ENCODE measurements at regions not wholly inside any gene's neighbourhood (a gene's known extent, or its start where the extent isn't known, plus 50 kb on each side); places are given as distances from the start of the nearest gene placed in this dataset.
"Not testable (repeated sequence)": the region's sequence is repeated elsewhere in the genome, so short reads cannot be mapped to it uniquely, and the experiment has no call there.

DNA sequence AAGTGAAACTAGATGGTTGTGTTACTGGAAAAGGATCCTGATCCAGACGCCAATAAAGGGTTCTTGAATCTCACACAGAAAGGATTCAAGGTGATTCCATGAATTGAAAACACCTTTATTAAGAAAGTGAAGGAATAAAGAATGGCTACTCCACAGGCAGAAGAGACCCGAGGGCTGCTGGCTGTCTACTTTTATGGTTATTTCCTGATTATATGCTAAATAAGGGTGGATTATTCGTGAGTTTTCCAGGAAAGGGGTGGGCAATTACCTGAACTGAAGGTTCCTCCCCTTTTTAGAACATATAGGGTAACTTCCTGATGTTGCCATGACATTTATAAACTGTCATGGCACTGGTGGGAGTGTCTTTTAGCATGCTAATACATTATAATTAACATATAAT lies 50.9 kb upstream of the WARS2 start:
- peaks cover 2% of the 10 kb centered on the region for H3K9me3 ChIP-seq (ENCODE audit: control insufficient read depth, low read length)
- H3K27me3 ChIP-seq (replicated peaks; ENCODE audit: control insufficient read depth, insufficient read depth, low read length): no peaks in the 10 kb centered on the region
- H3K36me3 ChIP-seq (ENCODE audit: control insufficient read depth, insufficient read depth, low read length, severe bottlenecking): no peaks in the 10 kb centered on the region
- no peak for DNase-seq (ENCODE audit: low read depth)
- H3K4me1 ChIP-seq (ENCODE audit: control insufficient read depth, insufficient read depth, low read length): peaks cover 6% of the 10 kb centered on the region
- no peak overlapping the region for H3K9ac ChIP-seq (ENCODE audit: low read length)
- no peak overlapping the region for H3K4me3 ChIP-seq (ENCODE audit: low read length)

DNA sequence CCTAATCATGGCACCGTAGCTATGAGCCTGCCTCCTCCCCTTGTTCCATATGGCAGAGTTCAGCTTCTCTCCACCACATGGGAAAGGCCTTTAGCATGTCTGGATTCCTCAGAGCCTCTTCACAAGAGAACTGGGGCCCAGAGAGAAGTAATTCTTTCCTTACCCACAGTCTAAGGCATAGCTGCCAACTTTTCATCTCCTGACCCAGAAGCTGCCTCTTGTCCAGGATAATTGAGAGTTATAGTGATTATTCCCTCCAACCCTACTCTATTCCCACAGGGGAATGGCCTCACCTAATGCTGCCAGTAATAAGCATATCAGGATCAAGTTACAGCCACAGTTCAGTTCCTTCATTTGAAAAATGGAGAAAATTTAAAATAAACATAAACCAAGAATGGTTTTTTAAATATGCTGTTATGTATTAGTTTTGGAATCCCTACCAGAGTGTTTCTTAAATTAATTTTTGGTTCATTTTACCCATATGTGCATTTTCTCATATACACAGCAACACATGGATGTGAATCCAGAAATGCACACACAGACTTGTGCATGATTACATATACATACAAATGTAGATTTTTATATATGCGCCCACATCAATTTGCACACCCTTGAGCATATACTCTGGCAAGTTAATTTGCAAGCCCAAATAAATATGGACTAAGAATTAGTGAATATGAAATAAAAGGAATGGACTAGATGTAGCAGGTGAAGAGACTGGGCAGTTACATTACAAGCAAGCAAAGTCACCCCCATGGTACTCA lies 63.9 kb upstream of the WARS2 start:
- H3K9ac ChIP-seq (ENCODE audit: low read length): no peak overlapping the region
- peaks cover 4% of the 10 kb centered on the region for H3K4me1 ChIP-seq (ENCODE audit: control insufficient read depth, insufficient read depth, low read length)
- peak; percentile 72 for DNase-seq (ENCODE audit: low read depth)
- H3K9me3 ChIP-seq (ENCODE audit: control insufficient read depth, low read length): peaks cover 6% of the 10 kb centered on the region
- H3K4me3 ChIP-seq (ENCODE audit: low read length): no peak overlapping the region
- no peaks in the 10 kb centered on the region for H3K27me3 ChIP-seq (replicated peaks; ENCODE audit: control insufficient read depth, insufficient read depth, low read length)
- no peaks in the 10 kb centered on the region for H3K36me3 ChIP-seq (ENCODE audit: control insufficient read depth, insufficient read depth, low read length, severe bottlenecking)

DNA sequence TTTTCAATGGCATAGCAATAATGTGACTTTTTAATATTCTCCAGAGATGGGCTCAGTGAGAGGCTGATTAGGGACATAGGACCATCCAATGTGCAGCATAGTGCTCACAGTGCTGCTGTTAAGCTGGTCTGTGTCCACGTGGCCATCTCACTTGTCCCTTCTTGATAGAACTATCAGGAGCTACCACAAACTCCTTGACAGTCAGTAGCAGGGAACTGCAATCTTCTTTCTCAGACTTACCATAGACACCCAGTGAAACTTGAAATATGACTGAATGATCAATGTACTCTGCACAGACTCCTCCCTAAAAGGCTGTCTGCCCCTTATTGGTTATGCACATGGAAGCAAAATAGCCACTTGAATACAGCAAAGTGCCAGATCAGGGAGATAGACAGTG lies 64.5 kb upstream of the WARS2 start:
- no peak for DNase-seq (ENCODE audit: low read depth)
- H3K9ac ChIP-seq (ENCODE audit: low read length): no peak overlapping the region

DNA sequence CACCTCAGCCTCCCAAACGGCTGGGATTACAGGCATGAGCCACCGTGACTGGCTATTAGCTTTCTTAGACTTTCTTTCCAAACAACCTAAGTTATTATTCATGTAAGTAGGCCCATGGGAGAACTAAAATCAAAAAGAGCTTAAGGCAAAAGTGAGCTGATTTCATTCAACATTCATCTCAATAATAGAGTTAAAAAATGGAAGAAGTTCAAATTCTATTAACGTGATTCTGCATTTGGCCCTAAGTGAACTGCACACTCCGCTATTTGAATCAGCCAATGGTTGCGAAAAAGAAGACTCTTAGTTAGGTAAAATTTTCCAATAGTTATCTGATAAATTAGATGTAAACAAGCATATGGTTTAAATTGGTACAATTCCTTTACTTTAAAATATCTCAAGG lies 68.6 kb upstream of the WARS2 start:
- peaks cover 16% of the 10 kb centered on the region for H3K4me1 ChIP-seq (ENCODE audit: control insufficient read depth, insufficient read depth, low read length)
- DNase-seq (ENCODE audit: low read depth): no peak
- no peaks in the 10 kb centered on the region for H3K9me3 ChIP-seq (ENCODE audit: control insufficient read depth, low read length)
- no peaks in the 10 kb centered on the region for H3K27me3 ChIP-seq (replicated peaks; ENCODE audit: control insufficient read depth, insufficient read depth, low read length)
- H3K36me3 ChIP-seq (ENCODE audit: control insufficient read depth, insufficient read depth, low read length, severe bottlenecking): no peaks in the 10 kb centered on the region
- H3K9ac ChIP-seq (ENCODE audit: low read length): no peak overlapping the region
- H3K4me3 ChIP-seq (ENCODE audit: low read length): peak overlapping the region; percentile 39

More for the DNA sequence above, 64.5 kb upstream of the WARS2 start:
- Histone ChIP-seq H3K27me3 (replicated peaks; ENCODE audit: control insufficient read depth, insufficient read depth, low read length) (no peaks in the 10 kb centered on the region), H3K36me3 (ENCODE audit: control insufficient read depth, insufficient read depth, low read length, severe bottlenecking) (no peaks in the 10 kb centered on the region), H3K9me3 (ENCODE audit: control insufficient read depth, low read length) (no peaks in the 10 kb centered on the region), H3K4me3 (ENCODE audit: low read length) (no peak overlapping the region), H3K4me1 (ENCODE audit: control insufficient read depth, insufficient read depth, low read length) (peaks cover 10% of the 10 kb centered on the region)

DNA sequence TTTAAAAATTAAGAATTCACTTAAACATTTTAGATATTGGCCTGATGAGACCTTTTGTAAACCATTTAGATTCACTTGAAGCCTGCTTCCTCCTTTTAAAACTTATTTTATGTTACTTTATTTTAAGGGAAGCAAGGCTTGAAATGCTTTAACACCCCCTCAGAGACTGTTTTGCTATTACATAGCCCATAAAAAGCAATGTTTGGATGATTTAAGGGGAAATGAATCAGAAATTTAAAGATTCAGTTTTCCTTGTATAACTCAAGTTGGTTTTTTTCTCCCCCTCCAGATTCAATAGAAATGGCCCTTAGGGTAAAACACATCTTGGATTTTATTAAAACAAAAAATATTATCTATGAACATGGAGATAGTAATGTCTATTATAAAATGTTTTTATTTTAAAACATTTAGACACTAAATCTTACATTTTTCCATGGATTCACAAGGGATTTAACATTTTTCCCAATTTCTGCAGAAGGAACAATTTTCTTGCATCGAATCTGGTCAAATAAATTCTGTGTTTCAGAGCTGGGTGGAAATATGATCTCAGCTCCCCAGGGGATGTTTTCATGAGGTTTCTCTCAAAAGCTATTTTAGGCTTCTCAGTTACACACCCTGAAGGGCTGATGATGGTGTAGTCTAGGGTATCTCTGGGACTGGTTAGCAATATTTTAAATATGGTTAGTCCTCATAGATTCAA lies 69.3 kb upstream of the WARS2 start:
- Histone ChIP-seq H3K9ac (ENCODE audit: low read length) (peak overlapping the region; percentile 6), H3K9me3 (ENCODE audit: control insufficient read depth, low read length) (no peaks in the 10 kb centered on the region), H3K36me3 (ENCODE audit: control insufficient read depth, insufficient read depth, low read length, severe bottlenecking) (no peaks in the 10 kb centered on the region), H3K4me3 (ENCODE audit: low read length) (no peak overlapping the region), H3K27me3 (replicated peaks; ENCODE audit: control insufficient read depth, insufficient read depth, low read length) (no peaks in the 10 kb centered on the region), H3K4me1 (ENCODE audit: control insufficient read depth, insufficient read depth, low read length) (peaks cover 16% of the 10 kb centered on the region)
- peak; percentile 53 for DNase-seq (ENCODE audit: low read depth)

DNA sequence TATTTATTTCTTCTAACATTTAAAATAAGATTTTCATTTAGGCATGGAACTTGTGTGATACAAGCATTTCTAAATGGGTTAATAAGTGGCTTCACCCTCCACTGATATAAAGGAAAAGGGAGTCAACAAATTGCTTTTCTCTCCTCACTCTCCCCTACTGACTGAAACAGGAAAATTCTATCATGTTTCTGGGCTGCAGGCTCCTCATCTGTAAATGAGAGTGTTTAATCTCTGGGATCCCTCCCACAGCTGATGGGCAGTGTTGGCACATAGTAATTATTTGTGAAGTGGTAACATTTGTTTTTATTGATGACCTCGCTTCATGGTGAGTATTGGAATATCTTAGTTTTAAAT lies 69.8 kb upstream of the WARS2 start:
- Histone ChIP-seq H3K36me3 (ENCODE audit: control insufficient read depth, insufficient read depth, low read length, severe bottlenecking) (no peaks in the 10 kb centered on the region), H3K4me3 (ENCODE audit: low read length) (no peak overlapping the region), H3K4me1 (ENCODE audit: control insufficient read depth, insufficient read depth, low read length) (peaks cover 16% of the 10 kb centered on the region), H3K27me3 (replicated peaks; ENCODE audit: control insufficient read depth, insufficient read depth, low read length) (no peaks in the 10 kb centered on the region), H3K9me3 (ENCODE audit: control insufficient read depth, low read length) (no peaks in the 10 kb centered on the region), H3K9ac (ENCODE audit: low read length) (peak overlapping the region; percentile 6)
- DNase-seq (ENCODE audit: low read depth): no peak

DNA sequence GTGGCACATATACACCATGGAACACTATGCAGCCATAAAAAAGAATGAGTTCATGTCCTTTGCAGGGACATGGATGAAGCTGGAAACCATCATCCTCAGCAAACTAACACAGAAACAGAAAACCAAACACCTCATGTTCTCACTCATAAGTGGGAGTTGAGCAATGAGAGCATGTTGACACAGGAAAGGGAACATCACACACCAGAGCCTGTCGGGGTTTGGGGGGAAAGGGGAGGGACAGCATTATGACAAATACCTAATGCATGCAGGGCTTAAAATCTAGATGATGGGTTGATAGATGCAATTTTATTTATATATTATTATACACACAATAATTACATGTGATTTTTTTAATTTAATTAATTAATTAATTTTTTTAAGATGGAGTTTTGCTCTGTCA lies 72.8 kb upstream of the WARS2 start:
- not testable (repeated sequence) for H3K27me3 ChIP-seq (replicated peaks; ENCODE audit: control insufficient read depth, insufficient read depth, low read length); H3K9ac ChIP-seq (ENCODE audit: low read length)

DNA sequence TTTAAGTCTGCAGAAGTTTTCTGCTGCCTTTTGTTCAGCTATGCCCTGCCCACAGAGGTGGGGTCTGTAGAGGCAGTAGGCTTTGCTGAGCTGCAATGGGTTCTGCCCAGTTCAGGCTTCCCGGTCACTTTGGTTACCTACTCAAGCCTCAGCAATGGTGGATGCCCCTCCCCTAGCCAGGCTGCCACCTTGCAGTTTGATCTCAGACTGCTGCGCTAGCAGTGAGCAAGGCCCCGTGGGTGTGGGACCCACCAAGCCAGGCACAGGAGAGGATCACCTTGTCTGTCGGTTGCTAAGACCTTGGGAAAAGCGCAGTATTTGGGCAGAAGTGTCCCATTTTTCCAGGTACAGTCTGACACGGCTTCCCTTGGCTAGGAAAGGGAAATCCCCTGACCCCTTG lies 74.5 kb upstream of the WARS2 start:
- H3K9me3 ChIP-seq (ENCODE audit: control insufficient read depth, low read length); H3K9ac ChIP-seq (ENCODE audit: low read length); H3K4me3 ChIP-seq (ENCODE audit: low read length); H3K36me3 ChIP-seq (ENCODE audit: control insufficient read depth, insufficient read depth, low read length, severe bottlenecking); H3K27me3 ChIP-seq (replicated peaks; ENCODE audit: control insufficient read depth, insufficient read depth, low read length); DNase-seq (ENCODE audit: low read depth): not testable (repeated sequence)
- H3K4me1 ChIP-seq (ENCODE audit: control insufficient read depth, insufficient read depth, low read length): peaks cover 15% of the 10 kb centered on the region

More for the DNA sequence above, 72.8 kb upstream of the WARS2 start:
- DNase-seq (ENCODE audit: low read depth); H3K4me3 ChIP-seq (ENCODE audit: low read length); H3K36me3 ChIP-seq (ENCODE audit: control insufficient read depth, insufficient read depth, low read length, severe bottlenecking); H3K9me3 ChIP-seq (ENCODE audit: control insufficient read depth, low read length): not testable (repeated sequence)
- peaks cover 25% of the 10 kb centered on the region for H3K4me1 ChIP-seq (ENCODE audit: control insufficient read depth, insufficient read depth, low read length)

DNA sequence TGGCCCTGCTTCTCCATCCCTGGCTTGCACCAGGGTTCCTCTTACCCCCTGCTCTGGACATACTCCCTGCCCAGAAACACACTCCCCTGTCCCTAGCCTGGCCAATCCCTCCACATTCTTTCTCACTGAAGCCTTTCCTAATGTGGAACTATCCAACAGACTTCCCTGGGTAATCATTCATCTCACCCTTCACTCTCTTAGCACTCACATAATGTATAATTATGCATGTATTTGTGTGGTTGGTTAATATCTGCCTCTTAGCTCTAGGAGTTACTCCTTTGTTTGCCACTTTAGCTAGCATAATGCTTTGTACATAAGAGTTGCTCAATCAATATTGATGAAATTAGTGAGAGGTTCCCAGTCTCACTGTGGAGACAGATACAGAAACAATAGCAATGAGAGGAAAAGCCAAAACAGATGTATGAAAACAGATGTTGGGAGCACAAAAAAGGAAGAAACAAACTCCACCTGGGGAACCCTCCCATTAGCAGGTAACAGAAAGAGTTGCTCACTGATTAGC lies 76.9 kb upstream of the WARS2 start:
- no peak overlapping the region for H3K4me3 ChIP-seq (ENCODE audit: low read length)
- H3K9ac ChIP-seq (ENCODE audit: low read length): no peak overlapping the region
- peaks cover 18% of the 10 kb centered on the region for H3K4me1 ChIP-seq (ENCODE audit: control insufficient read depth, insufficient read depth, low read length)
- no peak for DNase-seq (ENCODE audit: low read depth)
- no peaks in the 10 kb centered on the region for H3K9me3 ChIP-seq (ENCODE audit: control insufficient read depth, low read length)
- no peaks in the 10 kb centered on the region for H3K36me3 ChIP-seq (ENCODE audit: control insufficient read depth, insufficient read depth, low read length, severe bottlenecking)
- H3K27me3 ChIP-seq (replicated peaks; ENCODE audit: control insufficient read depth, insufficient read depth, low read length): no peaks in the 10 kb centered on the region

DNA sequence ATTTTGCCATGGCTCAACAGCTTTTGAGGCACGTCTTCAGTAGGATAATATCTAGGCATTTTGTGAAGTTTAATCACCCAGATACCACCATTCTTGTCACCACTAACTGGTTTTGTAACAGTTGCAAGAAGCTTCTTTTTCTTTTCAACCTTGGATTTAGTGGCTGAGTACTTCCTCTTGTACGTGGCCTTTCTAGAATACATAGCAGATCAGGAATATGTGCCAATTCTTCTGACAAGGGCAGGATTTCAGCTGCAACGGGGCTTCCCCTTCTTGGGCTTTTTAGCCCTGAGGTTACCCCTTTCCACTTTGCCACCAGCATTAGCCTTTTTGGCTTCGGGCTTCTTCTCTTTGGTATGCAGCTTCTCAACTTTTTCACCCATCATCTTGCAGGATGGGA lies 79.3 kb upstream of the WARS2 start:
- H3K4me3 ChIP-seq (ENCODE audit: low read length): no peak overlapping the region
- no peaks in the 10 kb centered on the region for H3K27me3 ChIP-seq (replicated peaks; ENCODE audit: control insufficient read depth, insufficient read depth, low read length)
- no peaks in the 10 kb centered on the region for H3K36me3 ChIP-seq (ENCODE audit: control insufficient read depth, insufficient read depth, low read length, severe bottlenecking)
- H3K9me3 ChIP-seq (ENCODE audit: control insufficient read depth, low read length): no peaks in the 10 kb centered on the region
- no peak overlapping the region for H3K9ac ChIP-seq (ENCODE audit: low read length)
- DNase-seq (ENCODE audit: low read depth): no peak
- peaks cover 18% of the 10 kb centered on the region for H3K4me1 ChIP-seq (ENCODE audit: control insufficient read depth, insufficient read depth, low read length)

DNA sequence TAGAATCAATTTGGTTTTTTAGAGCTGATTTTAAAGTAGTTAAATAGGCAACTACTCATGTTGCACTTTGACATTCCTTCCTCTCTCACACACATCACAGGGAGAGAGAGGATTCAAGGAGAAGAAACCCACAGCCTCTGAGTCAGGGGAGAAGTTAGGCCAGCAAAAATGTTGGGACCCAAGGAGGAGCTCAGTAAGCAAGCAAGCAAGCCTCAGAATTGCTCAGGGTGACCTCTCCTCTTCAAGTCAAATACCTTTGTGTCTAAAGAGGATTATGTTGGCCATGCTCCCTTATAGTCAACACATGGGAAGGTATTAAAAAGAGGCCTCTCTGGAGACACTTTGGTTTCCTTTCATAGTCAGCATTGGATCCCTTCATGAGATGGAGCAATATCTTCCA lies 80.5 kb upstream of the WARS2 start:
- no peaks in the 10 kb centered on the region for H3K27me3 ChIP-seq (replicated peaks; ENCODE audit: control insufficient read depth, insufficient read depth, low read length)
- no peaks in the 10 kb centered on the region for H3K36me3 ChIP-seq (ENCODE audit: control insufficient read depth, insufficient read depth, low read length, severe bottlenecking)
- H3K9ac ChIP-seq (ENCODE audit: low read length): no peak overlapping the region
- H3K4me1 ChIP-seq (ENCODE audit: control insufficient read depth, insufficient read depth, low read length): peaks cover 23% of the 10 kb centered on the region
- no peaks in the 10 kb centered on the region for H3K9me3 ChIP-seq (ENCODE audit: control insufficient read depth, low read length)
- DNase-seq (ENCODE audit: low read depth): peak; percentile 16
- no peak overlapping the region for H3K4me3 ChIP-seq (ENCODE audit: low read length)

All from adipocyte (in vitro differentiated cells).